Ishikawa (cell line): ENCODE measurements at regions not wholly inside any gene's neighbourhood (a gene's known extent, or its start where the extent isn't known, plus 50 kb on each side); places are given as distances from the start of the nearest gene placed in this dataset.

Experiments used
- CEBPB ChIP-seq: IDR thresholded peaks from 2 replicates; pipeline ENCODE4 v1.6.1; 2012
- CREB1 ChIP-seq: IDR thresholded peaks from 2 replicates; pipeline ENCODE4 v1.6.1; 2012; ENCODE audit warnings: low read depth
- EGR1 ChIP-seq: IDR thresholded peaks from 2 replicates; pipeline ENCODE4 v1.6.1; 2012
- EP300 ChIP-seq: IDR thresholded peaks from 2 replicates; pipeline ENCODE4 v1.6.1; 2012; ENCODE audit warnings: borderline replicate concordance
- FOXM1 ChIP-seq: IDR thresholded peaks from 2 replicates; pipeline ENCODE4 v1.6.1; 2012; ENCODE audit warnings: low read depth, borderline replicate concordance
- MAX ChIP-seq: IDR thresholded peaks from 2 replicates; pipeline ENCODE4 v1.6.1; 2012
- NFIC ChIP-seq: IDR thresholded peaks from 2 replicates; pipeline ENCODE4 v1.6.1; 2012
- RAD21 ChIP-seq: IDR thresholded peaks from 2 replicates; pipeline ENCODE4 v1.6.1; 2012; ENCODE audit warnings: low read depth
- REST ChIP-seq: IDR thresholded peaks from 2 replicates; pipeline ENCODE4 v1.6.1; 2012; ENCODE audit warnings: low read depth, mild to moderate bottlenecking
- TAF1 ChIP-seq: IDR thresholded peaks from 2 replicates; pipeline ENCODE4 v1.6.1; 2012; ENCODE audit warnings: low read depth, mild to moderate bottlenecking
- TCF12 ChIP-seq: IDR thresholded peaks from 2 replicates; pipeline ENCODE4 v1.6.1; 2012; ENCODE audit warnings: low read depth
- TEAD4 ChIP-seq: IDR thresholded peaks from 2 replicates; pipeline ENCODE4 v1.6.1; 2012
- USF1 ChIP-seq: IDR thresholded peaks from 2 replicates; pipeline ENCODE4 v1.6.1; 2012
- YY1 ChIP-seq: IDR thresholded peaks from 2 replicates; pipeline ENCODE4 v1.6.1; 2012; ENCODE audit warnings: low read depth
- ZBTB7A ChIP-seq: IDR thresholded peaks from 2 replicates; pipeline ENCODE4 v1.6.1; 2012; ENCODE audit warnings: low read depth

- TF ChIP-seq EGR1: no peak
- no peak for TF ChIP-seq EP300
- no peak for TF ChIP-seq TCF12
- no peak for TF ChIP-seq NFIC
- TF ChIP-seq TEAD4: no peak
- TF ChIP-seq RAD21: no peak
These were observed 106.4 kb upstream of the PRSS16 start for GRCh38 chr6:27140999-27141528.

- TF ChIP-seq FOXM1 (no peak), CREB1 (no peak), EP300 (no peak), CEBPB (no peak), RAD21 (no peak), MAX (no peak), NFIC (no peak), USF1 (no peak), TAF1 (no peak), REST (no peak), YY1 (no peak), EGR1 (no peak)
These were observed 105.9 kb upstream of the PRSS16 start for GRCh38 chr6:27141529-27142015.

GRCh38 chr6:27143474-27144026, 104.0 kb upstream of the PRSS16 start:
- no peak for TF ChIP-seq EP300
- TF ChIP-seq CEBPB: no peak
- no peak for TF ChIP-seq CREB1
- TF ChIP-seq YY1: no peak
- no peak for TF ChIP-seq FOXM1
- TF ChIP-seq EGR1: no peak
- TF ChIP-seq RAD21: no peak

GRCh38 chr6:27144740-27145079, 102.8 kb upstream of the PRSS16 start:
- TF ChIP-seq CREB1: no peak
- TF ChIP-seq USF1: no peak
- TF ChIP-seq NFIC: no peak
- TF ChIP-seq FOXM1: no peak
- TF ChIP-seq RAD21: no peak
- TF ChIP-seq TAF1: no peak
- no peak for TF ChIP-seq TEAD4
- TF ChIP-seq MAX: no peak

GRCh38 chr6:27145731-27146455, 101.6 kb upstream of the PRSS16 start:
- TF ChIP-seq YY1 (no peak), USF1 (no peak), CEBPB (no peak), EGR1 (no peak), TEAD4 (no peak), MAX (no peak), ZBTB7A (no peak), RAD21 (no peak), TCF12 (no peak)

GRCh38 chr6:27146706-27147505, 100.6 kb upstream of the PRSS16 start:
- TF ChIP-seq TEAD4 (no peak), TAF1 (no peak), FOXM1 (no peak), NFIC (no peak), MAX (no peak), CEBPB (no peak), CREB1 (no peak), RAD21 (no peak), YY1 (no peak)
